Endothelial cell of umbilical vein (primary cell): ENCODE measurements at regions not wholly inside any gene's neighbourhood (a gene's known extent, or its start where the extent isn't known, plus 50 kb on each side); places are given as distances from the start of the nearest gene placed in this dataset.

Experiments
- BruUV-seq: library from RNA; stranded (reverse); fragments of 400-500 nt; replicated peaks from 2 replicates; lab custom pipeline; 2021; lab: Mats Ljungman, UMichigan
- CTCF ChIA-PET: fragments of 300-600, 350-600 bp; sonication (Branson Sonifier 250); formaldehyde crosslinking; loops from one replicate; lab custom pipeline; 2021; ENCODE audit warnings: antibody characterized with exemption, inconsistent platforms; lab: Charles Lee
- POLR2A ChIA-PET: fragments of 300-600, 350-600 bp; sonication (Branson Sonifier 250); formaldehyde crosslinking; loops from one replicate; lab custom pipeline; 2021; ENCODE audit warnings: antibody characterized with exemption, inconsistent platforms; lab: Charles Lee
- DNase-seq: peaks from one replicate; pipeline ENCODE4 v3.0.0-alpha.2; 2011; ENCODE audit warnings: low read depth, low spot score
- FAIRE-seq: peaks from 2 replicates; lab custom pipeline; 2011; peaks lifted over from hg19 to GRCh38; lab: Jason Lieb, UNC
- H2AFZ ChIP-seq: 2 replicates; pipeline ENCODE4 v1.6.0; 2012; ENCODE audit warnings: low read depth, low read length, control low read depth, inconsistent platforms
- H3K27ac ChIP-seq: 2 replicates; pipeline ENCODE4 v1.5.1; 2011; ENCODE audit warnings: low read depth, mild to moderate bottlenecking, control low read depth, low read length, moderate library complexity; ENCODE audit not compliant: insufficient read depth
- H3K27me3 ChIP-seq, 2 experiments: 2 replicates each; pipeline versions ENCODE4 v1.6.0 to v1.6.1; 2011; ENCODE audit warnings: low read length in 2 of 2, mixed read lengths in 1 of 2; ENCODE audit not compliant: control insufficient read depth in 2 of 2, insufficient read depth in 2 of 2
- H3K36me3 ChIP-seq, 2 experiments: 2 replicates in 1 of 2; 3 replicates in 1 of 2; pipeline ENCODE4 v1.5.1; 2011; ENCODE audit warnings: low read length in 2 of 2, mild to moderate bottlenecking in 1 of 2, moderate library complexity in 1 of 2; ENCODE audit not compliant: control insufficient read depth in 2 of 2, insufficient read depth in 2 of 2; ENCODE audit errors: extremely low read depth in 1 of 2
- H3K4me1 ChIP-seq: 3 replicates; pipeline ENCODE4 v1.5.1; 2011; ENCODE audit warnings: mild to moderate bottlenecking, low read length; ENCODE audit not compliant: control insufficient read depth, insufficient read depth; ENCODE audit errors: extremely low read depth
- H3K4me2 ChIP-seq: 2 replicates; pipeline ENCODE4 v1.6.1; 2011; ENCODE audit warnings: low read length, control low read depth, mixed read lengths; ENCODE audit not compliant: insufficient read depth
- H3K4me3 ChIP-seq, 3 experiments: fragments of 200-600 bp in 1 of 3; sonication (generic), shearing (Covaris generic) in 1 of 3; replicated peaks in 1 of 3; 2 replicates each; pipeline ENCODE4 v1.5.1; 2011 to 2016; ENCODE audit warnings: control low read depth in 3 of 3, low read length in 3 of 3, mild to moderate bottlenecking in 2 of 3, inconsistent platforms in 1 of 3, low read depth in 1 of 3, moderate library complexity in 1 of 3; ENCODE audit not compliant: insufficient read depth in 1 of 3
- H3K79me2 ChIP-seq: 2 replicates; pipeline ENCODE4 v1.6.0; 2012; ENCODE audit warnings: low read length, inconsistent platforms; ENCODE audit not compliant: control insufficient read depth, insufficient read depth
- H3K9ac ChIP-seq: replicated peaks from 2 replicates; pipeline ENCODE3; 2011; ENCODE audit warnings: low read length, control low read depth; ENCODE audit not compliant: insufficient read depth; ENCODE audit errors: extremely low read depth
- H3K9me1 ChIP-seq: replicated peaks from 3 replicates; pipeline ENCODE4 v1.6.0; 2011; ENCODE audit warnings: mild to moderate bottlenecking, low read length; ENCODE audit not compliant: control insufficient read depth, insufficient read depth; ENCODE audit errors: extremely low read depth
- H3K9me3 ChIP-seq: replicated peaks from 2 replicates; pipeline ENCODE4 v1.5.1; 2012; ENCODE audit warnings: low read length, inconsistent platforms; ENCODE audit not compliant: control insufficient read depth, insufficient read depth
- H4K20me1 ChIP-seq: replicated peaks from 2 replicates; pipeline ENCODE3; 2011; ENCODE audit warnings: mild to moderate bottlenecking, low read length; ENCODE audit not compliant: control insufficient read depth, insufficient read depth; ENCODE audit errors: extremely low read depth
- EZH2 ChIP-seq: IDR thresholded peaks from 2 replicates; pipeline ENCODE4 v1.6.1; 2012; ENCODE audit warnings: borderline replicate concordance, low read depth, mild to moderate bottlenecking, moderate library complexity, low read length, inconsistent platforms; ENCODE audit not compliant: severe bottlenecking
- FOS ChIP-seq: IDR thresholded peaks from 2 replicates; pipeline ENCODE4 v1.6.1; 2011; ENCODE audit warnings: mild to moderate bottlenecking, low read length, moderate library complexity, borderline replicate concordance; ENCODE audit not compliant: insufficient read depth
- GATA2 ChIP-seq: IDR thresholded peaks from 2 replicates; pipeline ENCODE4 v1.7.0; 2011; ENCODE audit warnings: low read depth, mild to moderate bottlenecking, moderate library complexity, mixed read lengths, low read length; ENCODE audit not compliant: insufficient read length, insufficient read depth
- JUN ChIP-seq: IDR thresholded peaks from 2 replicates; pipeline ENCODE4 v1.6.1; 2011; ENCODE audit warnings: borderline replicate concordance, low read depth; ENCODE audit not compliant: insufficient read length, insufficient read depth
- MYC ChIP-seq: IDR thresholded peaks from one replicate; pipeline ENCODE4 v1.6.1; 2011; ENCODE audit warnings: mild to moderate bottlenecking, low read depth, low read length
- POLR2A ChIP-seq: IDR thresholded peaks from 2 replicates; pipeline ENCODE4 v1.6.1; 2012; ENCODE audit warnings: low read depth, mild to moderate bottlenecking, control low read depth, low read length
- POLR2AphosphoS5 ChIP-seq: IDR thresholded peaks from 2 replicates; pipeline ENCODE4 v1.6.1; 2012; ENCODE audit warnings: low read depth, mild to moderate bottlenecking, control low read depth, low read length, moderate library complexity; ENCODE audit not compliant: insufficient read depth
- dilution Hi-C: fragments of 300-500 bp; cut with MboI; formaldehyde crosslinking; loops from one replicate; pipeline ENCODE4 v1.15.0; 2019; ENCODE audit warnings: low sequenced_read_pairs; ENCODE audit not compliant: extremely low pct_ligation_motif_present
- intact Hi-C: fragments of 100-400 bp; cut with micrococcal nuclease; formaldehyde crosslinking; loops from one replicate; pipeline ENCODE4 v1.10.0; 2022
- TF ChIP-seq, protein P1 (sequence below): IDR thresholded peaks from 2 replicates; pipeline ENCODE4 v1.6.1; 2011; ENCODE audit not compliant: insufficient read depth, insufficient read length
- TF ChIP-seq, protein P2 (sequence below), 2 donors: IDR thresholded peaks; 1 replicate in 1 of 2; 2 replicates in 1 of 2; pipeline ENCODE4 v1.5.1; 2011; ENCODE audit warnings: low read length in 2 of 2, mild to moderate bottlenecking in 2 of 2, moderate library complexity in 2 of 2, control low read depth in 1 of 2, inconsistent platforms in 1 of 2, low read depth in 1 of 2; ENCODE audit not compliant: insufficient read depth in 1 of 2; ENCODE audit errors: extremely low read depth in 1 of 2

DNA sequence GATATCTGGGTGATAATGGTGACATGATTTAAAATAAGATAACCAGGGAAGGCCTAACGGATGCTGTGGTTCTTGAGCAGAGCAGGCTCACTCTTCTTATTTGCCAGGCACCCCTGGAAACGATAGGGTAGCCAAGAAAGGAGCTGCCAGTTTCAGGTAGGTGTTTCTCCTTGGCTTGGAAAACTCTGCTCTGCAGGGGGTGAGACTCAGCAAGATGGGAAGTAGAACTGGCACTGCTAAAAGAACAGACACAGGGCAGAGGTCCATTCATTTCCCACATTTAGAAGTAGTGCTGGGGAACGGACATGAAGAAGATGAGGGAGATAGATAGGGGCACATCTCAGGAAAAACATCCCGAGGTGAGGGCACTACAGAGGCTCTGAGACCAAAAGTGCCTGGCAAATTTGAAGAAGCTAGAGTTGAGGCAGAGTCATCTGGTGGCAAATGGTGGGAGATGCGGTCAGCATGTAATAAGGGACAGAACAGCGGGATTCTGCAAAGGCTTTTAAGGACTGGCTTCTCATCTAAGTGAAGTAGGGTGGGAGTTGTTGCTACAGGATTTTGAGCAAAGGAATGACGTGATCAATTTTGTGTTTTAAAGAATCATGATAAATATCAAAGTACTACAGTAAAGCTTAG is 323.4 kb upstream of the PLSCR5 start:
- no peaks in the 10 kb centered on the region for H3K79me2 ChIP-seq
- H3K9ac ChIP-seq: no peak overlapping the region
- H3K9me3 ChIP-seq: no peaks in the 10 kb centered on the region
- H3K4me3 ChIP-seq: no peak overlapping the region
- ChIA-PET CTCF (no interaction called here), POLR2A (no interaction called here)
- H4K20me1 ChIP-seq: no peaks in the 10 kb centered on the region
- dilution Hi-C loops: no loop called here
- H3K4me2 ChIP-seq: no peak overlapping the region
- H3K27me3 ChIP-seq: no peaks in the 10 kb centered on the region
- FAIRE-seq: no peak
- no peaks in the 10 kb centered on the region for H3K36me3 ChIP-seq
- H2AFZ ChIP-seq: no peak overlapping the region
- BruUV-seq: no TSS peak
- no peak overlapping the region for H3K27ac ChIP-seq
- no peaks in the 10 kb centered on the region for H3K9me1 ChIP-seq
- intact Hi-C loops: no loop called here
- no peaks in the 10 kb centered on the region for H3K4me1 ChIP-seq
- DNase-seq: no peak
- no peak for TF ChIP-seq JUN
- TF ChIP-seq FOS: no peak
- TF ChIP-seq, protein P1, sequence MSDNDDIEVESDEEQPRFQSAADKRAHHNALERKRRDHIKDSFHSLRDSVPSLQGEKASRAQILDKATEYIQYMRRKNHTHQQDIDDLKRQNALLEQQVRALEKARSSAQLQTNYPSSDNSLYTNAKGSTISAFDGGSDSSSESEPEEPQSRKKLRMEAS: no peak
- no peak for TF ChIP-seq EZH2
- no peak for TF ChIP-seq POLR2A
- TF ChIP-seq, protein P2, sequence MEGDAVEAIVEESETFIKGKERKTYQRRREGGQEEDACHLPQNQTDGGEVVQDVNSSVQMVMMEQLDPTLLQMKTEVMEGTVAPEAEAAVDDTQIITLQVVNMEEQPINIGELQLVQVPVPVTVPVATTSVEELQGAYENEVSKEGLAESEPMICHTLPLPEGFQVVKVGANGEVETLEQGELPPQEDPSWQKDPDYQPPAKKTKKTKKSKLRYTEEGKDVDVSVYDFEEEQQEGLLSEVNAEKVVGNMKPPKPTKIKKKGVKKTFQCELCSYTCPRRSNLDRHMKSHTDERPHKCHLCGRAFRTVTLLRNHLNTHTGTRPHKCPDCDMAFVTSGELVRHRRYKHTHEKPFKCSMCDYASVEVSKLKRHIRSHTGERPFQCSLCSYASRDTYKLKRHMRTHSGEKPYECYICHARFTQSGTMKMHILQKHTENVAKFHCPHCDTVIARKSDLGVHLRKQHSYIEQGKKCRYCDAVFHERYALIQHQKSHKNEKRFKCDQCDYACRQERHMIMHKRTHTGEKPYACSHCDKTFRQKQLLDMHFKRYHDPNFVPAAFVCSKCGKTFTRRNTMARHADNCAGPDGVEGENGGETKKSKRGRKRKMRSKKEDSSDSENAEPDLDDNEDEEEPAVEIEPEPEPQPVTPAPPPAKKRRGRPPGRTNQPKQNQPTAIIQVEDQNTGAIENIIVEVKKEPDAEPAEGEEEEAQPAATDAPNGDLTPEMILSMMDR (IDR thresholded peaks at IDR 0.05; ENCODE audit: extremely low read depth in 1 of 2, insufficient read depth in 1 of 2, low read depth in 1 of 2, low read length in 2 of 2): no peak
- TF ChIP-seq POLR2AphosphoS5: no peak
- no peak for TF ChIP-seq GATA2
- TF ChIP-seq MYC: no peak
